ENCODE measurements at regions not wholly inside any gene's neighbourhood (a gene's known extent, or its start where the extent isn't known, plus 50 kb on each side); places are given as distances from the start of the nearest gene placed in this dataset.

- no peaks in the 10 kb centered on the region for H3K9me3 Mint-ChIP-seq (ENCODE audit: unreplicated experiment)
- H3K27ac Mint-ChIP-seq (ENCODE audit: unreplicated experiment) = no peak overlapping the region
- TF ChIP-seq CTCF (IDR thresholded peaks at IDR 0.05; ENCODE audit: unreplicated experiment) = no peak
- no peaks in the 10 kb centered on the region for H3K4me1 Mint-ChIP-seq (ENCODE audit: unreplicated experiment)
- H3K27me3 Mint-ChIP-seq (ENCODE audit: unreplicated experiment) = no peaks in the 10 kb centered on the region
- no peak overlapping the region for H3K4me3 Mint-ChIP-seq (ENCODE audit: unreplicated experiment)
- H3K36me3 Mint-ChIP-seq (ENCODE audit: low read depth, unreplicated experiment) = no peaks in the 10 kb centered on the region
- DNase-seq (ENCODE audit: low spot score) = no peak
These were observed 406.3 kb upstream of the ADAMTSL1 start for GRCh38 chr9:18067548-18068120.

GRCh38 chr9:18068900-18069299 is 405.1 kb upstream of the ADAMTSL1 start:
- Mint-ChIP-seq H3K27me3 (ENCODE audit: unreplicated experiment) (no peaks in the 10 kb centered on the region), H3K27ac (ENCODE audit: unreplicated experiment) (no peak overlapping the region), H3K4me3 (ENCODE audit: unreplicated experiment) (no peak overlapping the region), H3K36me3 (ENCODE audit: low read depth, unreplicated experiment) (no peaks in the 10 kb centered on the region), H3K9me3 (ENCODE audit: unreplicated experiment) (no peaks in the 10 kb centered on the region), H3K4me1 (ENCODE audit: unreplicated experiment) (no peaks in the 10 kb centered on the region)
- TF ChIP-seq CTCF (IDR thresholded peaks at IDR 0.05; ENCODE audit: unreplicated experiment) = no peak
- no peak for DNase-seq (ENCODE audit: low spot score)

- TF ChIP-seq CTCF (IDR thresholded peaks at IDR 0.05; ENCODE audit: unreplicated experiment) = no peak
- no peaks in the 10 kb centered on the region for H3K36me3 Mint-ChIP-seq (ENCODE audit: low read depth, unreplicated experiment)
- no peak for DNase-seq (ENCODE audit: low spot score)
- H3K4me3 Mint-ChIP-seq (ENCODE audit: unreplicated experiment) = no peak overlapping the region
- no peak overlapping the region for H3K27ac Mint-ChIP-seq (ENCODE audit: unreplicated experiment)
- peaks cover 2% of the 10 kb centered on the region for H3K4me1 Mint-ChIP-seq (ENCODE audit: unreplicated experiment)
- no peaks in the 10 kb centered on the region for H3K9me3 Mint-ChIP-seq (ENCODE audit: unreplicated experiment)
- H3K27me3 Mint-ChIP-seq (ENCODE audit: unreplicated experiment) = no peaks in the 10 kb centered on the region
These were observed 402.3 kb upstream of the ADAMTSL1 start for GRCh38 chr9:18071651-18072060.

GRCh38 chr9:18073002-18073401 is 401.0 kb upstream of the ADAMTSL1 start:
- Mint-ChIP-seq H3K36me3 (ENCODE audit: low read depth, unreplicated experiment) (no peaks in the 10 kb centered on the region), H3K9me3 (ENCODE audit: unreplicated experiment) (no peaks in the 10 kb centered on the region), H3K27me3 (ENCODE audit: unreplicated experiment) (peaks cover 2% of the 10 kb centered on the region), H3K4me3 (ENCODE audit: unreplicated experiment) (no peak overlapping the region), H3K4me1 (ENCODE audit: unreplicated experiment) (peaks cover 2% of the 10 kb centered on the region), H3K27ac (ENCODE audit: unreplicated experiment) (no peak overlapping the region)
- no peak for TF ChIP-seq CTCF (IDR thresholded peaks at IDR 0.05; ENCODE audit: unreplicated experiment)
- no peak for DNase-seq (ENCODE audit: low spot score)

GRCh38 chr9:18074041-18074440 is 399.9 kb upstream of the ADAMTSL1 start:
- no peak overlapping the region for H3K27ac Mint-ChIP-seq (ENCODE audit: unreplicated experiment)
- H3K27me3 Mint-ChIP-seq (ENCODE audit: unreplicated experiment) = peaks cover 2% of the 10 kb centered on the region
- peaks cover 2% of the 10 kb centered on the region for H3K4me1 Mint-ChIP-seq (ENCODE audit: unreplicated experiment)
- DNase-seq (ENCODE audit: low spot score) = no peak
- no peaks in the 10 kb centered on the region for H3K9me3 Mint-ChIP-seq (ENCODE audit: unreplicated experiment)
- TF ChIP-seq CTCF (IDR thresholded peaks at IDR 0.05; ENCODE audit: unreplicated experiment) = no peak
- no peaks in the 10 kb centered on the region for H3K36me3 Mint-ChIP-seq (ENCODE audit: low read depth, unreplicated experiment)
- no peak overlapping the region for H3K4me3 Mint-ChIP-seq (ENCODE audit: unreplicated experiment)

All from endothelial cell (in vitro differentiated cells).